ENCODE measurements at regions not wholly inside any gene's neighbourhood (a gene's known extent, or its start where the extent isn't known, plus 50 kb on each side); places are given as distances from the start of the nearest gene placed in this dataset.

GRCh38 chr4:57270346-57270745, 160.2 kb upstream of the IGFBP7 start:
- TF ChIP-seq EEA1 (CRISPR knock-in tag; IDR thresholded peaks at IDR 0.05; ENCODE audit: borderline replicate concordance) (no peak), ZNF747 (CRISPR knock-in tag; IDR thresholded peaks at IDR 0.05; ENCODE audit: borderline replicate concordance) (no peak), TCF7L2 (IDR thresholded peaks at IDR 0.05; ENCODE audit: low read depth, low read length) (no peak), HNF4A (CRISPR knock-in tag; IDR thresholded peaks at IDR 0.05) (no peak), DPF2 (CRISPR knock-in tag; IDR thresholded peaks at IDR 0.05; ENCODE audit: borderline replicate concordance, low read depth) (no peak), MAFF (IDR thresholded peaks at IDR 0.05; ENCODE audit: low read depth, low read length) (no peak), ZNF639 (CRISPR knock-in tag; conservative IDR thresholded peaks at IDR 0.05) (no peak)

All from HepG2 (cell line).